CD4-positive, alpha-beta T cell treated with Interleukin-6 for 4 hours (primary cell): ENCODE measurements at regions not wholly inside any gene's neighbourhood (a gene's known extent, or its start where the extent isn't known, plus 50 kb on each side); places are given as distances from the start of the nearest gene placed in this dataset.
"Not testable (repeated sequence)": the region's sequence is repeated elsewhere in the genome, so short reads cannot be mapped to it uniquely, and the experiment has no call there.

Experiments
- DNase-seq: peaks from one replicate; pipeline ENCODE4 v3.0.0-alpha.2; 2020; ENCODE audit warnings: mixed read lengths

DNA sequence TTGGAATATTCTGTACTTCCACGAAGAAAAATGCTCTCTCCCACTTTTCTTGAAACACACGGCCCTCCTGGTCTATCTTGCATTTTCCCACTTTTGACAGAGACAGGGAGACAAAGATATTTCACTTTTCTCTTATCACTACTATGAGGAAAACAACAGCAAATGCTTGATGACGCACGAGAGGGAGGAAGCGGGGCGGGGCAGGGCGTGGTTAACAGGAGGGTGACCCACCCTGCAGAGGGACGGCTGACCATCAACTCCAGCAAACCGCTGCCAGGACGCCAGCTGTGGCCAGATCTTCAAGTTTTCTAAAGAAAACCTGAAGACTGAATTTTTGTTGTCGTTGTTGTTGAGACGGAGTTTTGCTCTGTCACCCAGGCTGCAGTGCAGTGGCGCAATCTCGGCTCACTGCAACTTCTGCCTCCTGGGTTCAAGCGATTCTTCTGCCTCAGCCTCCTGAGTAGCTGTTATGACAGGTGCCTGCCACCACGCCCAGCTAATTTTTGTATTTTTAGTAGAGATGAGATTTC, 63.8 kb downstream of the NSUN5 start:
- not testable (repeated sequence) for DNase-seq

DNA sequence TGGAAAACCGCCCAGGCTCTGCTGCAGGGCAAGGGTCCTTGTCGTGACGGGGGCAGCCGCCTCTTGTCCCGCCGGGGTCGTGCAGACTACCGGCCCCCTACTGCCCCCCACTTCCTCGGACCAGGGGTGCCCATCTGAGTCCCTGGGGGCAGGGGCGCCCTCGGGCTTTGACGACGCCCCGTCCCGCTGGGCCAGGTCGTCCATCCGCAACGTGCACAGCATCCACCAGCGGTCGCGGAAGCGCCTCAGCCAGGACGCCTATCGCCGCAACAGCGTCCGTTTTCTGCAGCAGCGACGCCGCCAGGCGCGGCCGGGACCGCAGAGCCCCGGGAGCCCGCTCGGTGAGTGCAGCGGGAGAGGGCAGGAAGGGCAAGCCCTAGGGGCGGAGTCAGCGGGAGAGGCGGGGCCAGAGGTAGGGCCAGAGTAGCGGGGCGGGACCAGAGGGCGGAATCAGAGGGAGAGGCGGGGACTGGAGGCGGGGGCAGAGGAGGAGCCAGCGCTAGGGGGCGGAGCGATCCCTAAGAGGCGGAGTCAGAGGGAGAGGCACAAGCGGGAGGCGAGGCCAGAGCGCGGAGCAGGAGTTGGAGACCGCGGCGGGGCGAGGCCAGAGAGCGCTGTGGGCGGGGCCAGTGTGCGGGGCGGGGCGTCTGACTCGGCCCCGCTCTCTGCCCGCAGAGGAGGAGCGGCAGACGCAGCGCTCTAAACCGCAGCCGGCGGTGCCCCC, 73.5 kb downstream of the NSUN5 start:
- not testable (repeated sequence) for DNase-seq

DNA sequence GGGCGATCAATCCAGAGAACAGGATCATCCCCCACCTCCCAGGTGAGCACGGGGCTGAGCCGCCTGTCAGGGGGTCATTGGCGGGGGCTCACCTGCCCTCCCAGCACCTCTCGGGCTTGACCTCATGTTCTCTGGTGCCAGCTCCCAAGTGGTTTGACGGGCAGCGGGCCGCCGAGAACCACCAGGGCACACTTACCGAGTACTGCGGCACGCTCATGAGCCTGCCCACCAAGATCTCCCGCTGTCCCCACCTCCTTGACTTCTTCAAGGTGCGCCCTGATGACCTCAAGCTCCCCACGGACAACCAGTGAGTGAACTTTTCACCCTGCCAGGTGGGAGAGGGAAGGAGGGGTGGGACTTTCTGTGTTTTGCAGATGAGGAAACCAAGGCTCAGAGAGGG, 82.9 kb downstream of the NSUN5 start:
- DNase-seq: not testable (repeated sequence)

DNA sequence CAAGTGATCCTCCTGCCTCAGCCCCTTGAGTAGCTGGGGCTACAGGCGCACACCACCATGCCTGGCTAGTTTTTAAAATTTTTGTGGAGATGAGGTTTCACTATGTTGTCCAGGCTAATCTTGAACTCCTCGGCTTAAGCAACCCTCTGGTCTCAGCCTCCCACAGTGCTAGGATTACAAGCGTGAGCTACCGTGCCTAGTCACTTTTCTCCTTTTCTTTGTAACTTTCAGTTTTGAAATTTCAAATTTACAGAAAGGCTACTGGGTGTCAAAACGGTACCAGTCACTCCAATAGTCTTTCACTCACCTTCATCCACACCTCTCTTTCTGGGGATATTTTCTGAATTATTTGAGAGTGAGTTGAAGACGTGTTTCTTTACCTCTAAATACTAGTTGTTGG, 86.9 kb downstream of the NSUN5 start:
- not testable (repeated sequence) for DNase-seq

DNA sequence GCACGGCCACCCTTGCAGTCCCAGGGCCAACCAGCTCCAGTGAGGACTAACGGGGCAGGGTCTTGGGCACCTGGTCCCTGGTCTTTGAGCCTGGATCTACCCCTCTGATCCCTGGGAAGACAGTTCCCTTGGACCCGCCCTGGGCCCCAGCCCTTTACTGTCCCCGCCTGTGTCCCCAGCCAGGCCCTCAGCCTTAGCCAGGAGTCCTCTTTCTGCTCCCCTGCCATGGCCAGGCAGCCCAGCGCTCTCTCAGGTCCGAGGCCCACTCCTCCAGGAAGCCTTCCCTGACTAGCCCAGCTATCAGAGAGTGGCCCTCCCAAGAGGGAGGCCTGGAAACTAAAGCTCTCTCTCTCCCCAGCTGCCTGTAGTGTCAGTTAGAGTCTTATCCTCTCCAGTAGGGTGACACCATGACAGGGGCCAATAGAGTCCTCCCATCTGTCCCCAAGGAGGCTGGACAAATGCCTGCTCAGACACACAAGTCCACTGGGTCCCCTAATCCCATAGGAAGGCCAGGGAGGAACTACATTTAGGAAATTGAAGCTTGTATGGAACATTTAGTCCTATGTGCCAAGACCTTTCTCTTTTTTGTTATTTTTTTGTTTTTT, 87.8 kb downstream of the NSUN5 start:
- DNase-seq: not testable (repeated sequence)

DNA sequence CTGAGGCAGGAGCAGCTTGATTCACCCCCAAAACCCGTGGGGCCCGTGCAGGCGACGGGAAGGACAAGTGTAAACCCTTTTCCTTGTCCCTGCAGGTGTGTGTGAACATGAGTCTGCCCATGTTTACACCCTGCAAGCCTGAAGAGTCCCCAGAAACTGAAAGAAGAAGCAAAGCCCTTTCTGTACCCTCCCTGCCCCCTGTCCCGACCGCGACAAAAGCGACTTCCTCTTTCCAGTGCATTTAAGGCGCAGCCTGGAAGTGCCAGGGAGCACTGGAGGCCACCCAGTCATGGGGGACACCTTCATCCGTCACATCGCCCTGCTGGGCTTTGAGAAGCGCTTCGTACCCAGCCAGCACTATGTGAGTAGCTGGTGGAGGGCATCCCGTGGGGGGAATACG, 88.3 kb downstream of the NSUN5 start:
- DNase-seq: not testable (repeated sequence)

DNA sequence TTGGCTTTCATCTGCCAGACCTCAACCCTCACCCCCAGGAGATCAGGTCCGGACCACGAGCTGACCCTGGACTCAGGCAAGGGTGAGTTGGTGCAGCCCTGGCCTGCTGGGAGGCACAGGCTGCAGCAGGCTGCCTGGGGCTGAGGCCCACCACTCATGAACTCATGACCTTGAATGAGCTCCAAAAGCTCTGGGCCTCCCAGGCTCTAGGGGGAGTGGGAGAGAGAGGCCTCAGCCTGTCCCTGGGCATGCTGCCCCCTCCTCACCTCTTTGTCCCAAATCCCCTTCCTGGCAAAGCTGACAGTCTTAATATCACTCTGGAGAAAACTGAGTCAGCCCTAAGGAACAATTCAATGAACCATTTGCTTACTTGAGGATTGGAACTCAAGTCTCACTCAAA, 89.8 kb downstream of the NSUN5 start:
- not testable (repeated sequence) for DNase-seq

DNA sequence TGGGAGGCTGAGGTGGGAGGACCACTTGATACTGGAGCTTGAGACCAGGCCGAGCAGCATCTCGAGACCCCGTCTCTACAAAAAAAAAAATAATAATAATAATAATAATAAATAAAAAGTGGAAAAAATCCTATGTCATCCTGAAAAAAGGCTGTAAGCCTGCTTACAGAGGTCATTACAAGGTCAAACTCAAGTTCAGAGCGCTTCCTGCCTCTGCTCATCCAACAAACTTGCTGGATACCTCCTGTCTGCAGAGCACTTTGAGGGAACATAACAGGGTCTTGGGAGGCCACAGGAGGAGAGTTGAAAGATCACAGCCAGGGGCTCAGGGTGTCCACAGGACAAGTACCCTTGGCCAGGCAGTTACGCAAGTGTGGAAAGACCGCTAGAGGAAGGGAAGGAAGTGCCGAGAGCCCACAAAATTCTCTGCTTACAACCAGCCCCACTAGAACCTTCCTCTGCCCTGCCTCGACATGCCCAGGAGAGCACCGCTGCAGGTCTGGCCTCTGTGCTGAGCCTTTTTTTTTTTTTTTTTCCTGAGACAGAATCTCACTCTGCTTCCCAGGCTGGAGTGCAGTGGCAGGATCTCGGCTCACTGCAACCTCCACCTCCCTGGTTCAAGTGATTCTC, 92.5 kb downstream of the NSUN5 start:
- DNase-seq: not testable (repeated sequence)

DNA sequence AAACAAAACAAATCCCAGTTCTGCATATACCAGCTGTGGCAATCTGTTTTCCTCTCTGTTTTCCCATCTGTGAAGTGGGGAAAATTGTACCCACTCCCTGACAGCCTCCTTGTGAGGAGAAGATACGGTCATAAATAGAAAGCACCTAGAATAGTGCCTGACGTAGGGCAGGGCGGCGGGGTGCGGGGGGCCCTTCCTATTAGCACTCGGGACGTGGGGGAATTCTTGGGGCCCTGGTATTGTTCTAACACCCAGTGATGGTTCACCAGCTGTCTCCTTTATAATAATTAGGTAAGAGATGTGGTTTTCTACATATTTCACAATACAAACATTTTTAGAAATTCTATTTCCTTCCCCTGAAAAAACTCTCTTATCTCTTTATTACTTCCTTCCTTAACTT, 93.4 kb downstream of the NSUN5 start:
- not testable (repeated sequence) for DNase-seq

DNA sequence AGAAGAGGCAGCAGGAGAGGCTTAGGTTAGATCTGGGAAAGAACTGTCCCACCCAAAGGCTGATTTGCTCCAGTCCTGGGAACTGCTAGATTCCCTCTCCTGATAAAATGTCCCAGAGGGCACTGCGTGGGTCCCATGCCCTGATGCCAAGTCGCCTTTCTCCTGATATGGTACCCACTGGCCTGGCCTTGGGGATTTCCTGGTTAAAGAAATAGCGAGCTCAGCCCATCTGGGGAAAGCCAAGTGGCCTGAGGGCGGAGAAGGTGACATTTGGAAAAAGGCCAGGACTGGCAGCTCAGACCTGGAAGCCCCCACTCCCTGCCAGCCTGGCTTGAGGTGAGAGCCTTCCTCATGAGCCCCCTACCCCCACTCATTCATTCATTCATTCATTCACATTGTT, 94.2 kb downstream of the NSUN5 start:
- DNase-seq: not testable (repeated sequence)

DNA sequence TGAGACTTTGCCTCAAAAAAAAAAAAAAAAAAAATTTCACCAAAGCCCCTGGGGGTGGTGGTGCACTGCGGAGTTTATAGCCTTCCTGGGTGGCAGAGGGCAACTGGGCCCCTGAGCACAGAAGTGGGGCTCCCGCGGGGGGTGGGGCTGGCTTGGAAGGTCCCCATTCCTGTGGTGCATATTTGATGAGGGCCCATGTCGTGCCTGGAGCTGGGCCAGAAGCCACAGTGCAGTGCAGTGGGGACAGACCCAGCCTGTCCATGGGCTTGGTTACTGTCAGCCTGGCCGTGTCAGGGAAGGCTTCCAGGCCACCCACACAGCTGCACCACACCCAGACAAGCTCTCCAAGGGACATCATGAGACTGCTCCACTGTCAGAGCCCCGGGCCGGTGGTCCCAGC, 95.5 kb downstream of the NSUN5 start:
- DNase-seq: not testable (repeated sequence)

DNA sequence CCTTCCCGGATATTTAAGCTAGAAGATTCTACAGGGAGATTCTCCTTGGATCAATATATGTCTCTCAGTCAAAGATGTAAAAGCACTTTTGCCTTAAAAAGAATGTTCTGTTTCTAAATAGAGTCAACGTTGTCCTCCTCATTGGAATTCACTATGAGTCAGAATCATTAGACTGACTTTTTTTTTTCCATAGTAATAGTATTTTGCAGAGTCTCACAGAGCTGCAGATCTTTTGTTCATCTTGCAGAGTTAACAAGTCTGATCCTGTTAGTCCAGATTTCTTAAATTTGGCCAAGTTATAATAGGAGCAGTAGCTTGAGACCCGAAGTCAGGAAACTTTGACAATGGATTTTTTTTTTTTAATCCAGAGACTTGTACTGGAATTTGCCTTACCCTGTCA, 103.0 kb downstream of the NSUN5 start:
- not testable (repeated sequence) for DNase-seq

DNA sequence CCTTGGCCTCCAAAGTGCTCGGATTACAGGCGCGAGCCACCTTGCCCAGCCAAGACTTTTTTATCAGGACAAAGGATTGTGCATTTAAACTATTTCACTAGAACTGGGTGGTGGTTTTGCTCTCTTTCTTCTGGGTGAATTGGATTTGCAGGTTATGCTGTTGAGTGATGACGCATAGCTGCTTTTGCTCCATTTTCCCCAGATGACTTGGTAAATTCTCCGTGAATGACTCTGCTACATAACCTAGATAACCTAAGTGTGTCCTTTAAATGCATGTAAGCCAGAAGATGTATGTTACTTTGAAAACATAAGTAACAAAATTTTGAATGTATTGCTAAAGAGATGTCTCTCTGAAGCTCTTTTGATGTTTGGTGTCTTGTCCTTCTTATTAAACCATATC, 103.7 kb downstream of the NSUN5 start:
- DNase-seq: not testable (repeated sequence)

DNA sequence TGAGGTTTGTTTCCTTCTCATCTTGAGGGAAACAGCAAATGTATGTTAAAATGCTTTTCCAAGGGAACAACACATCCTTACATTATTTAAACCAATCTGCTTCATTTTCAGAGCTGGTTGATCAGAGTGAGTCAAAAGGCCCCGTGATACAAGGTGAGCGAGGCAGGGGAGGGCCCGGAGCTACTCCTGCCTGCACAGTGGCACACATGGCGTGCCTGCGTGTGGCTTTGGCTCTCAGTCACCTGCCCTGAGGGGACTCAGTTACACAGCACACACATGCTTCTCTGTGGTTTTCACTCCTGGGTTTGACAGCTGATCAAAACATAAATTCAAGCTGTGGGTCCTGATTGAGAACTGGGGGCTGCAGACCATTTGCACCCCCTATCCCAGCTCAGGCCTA, 105.3 kb downstream of the NSUN5 start:
- DNase-seq: not testable (repeated sequence)

DNA sequence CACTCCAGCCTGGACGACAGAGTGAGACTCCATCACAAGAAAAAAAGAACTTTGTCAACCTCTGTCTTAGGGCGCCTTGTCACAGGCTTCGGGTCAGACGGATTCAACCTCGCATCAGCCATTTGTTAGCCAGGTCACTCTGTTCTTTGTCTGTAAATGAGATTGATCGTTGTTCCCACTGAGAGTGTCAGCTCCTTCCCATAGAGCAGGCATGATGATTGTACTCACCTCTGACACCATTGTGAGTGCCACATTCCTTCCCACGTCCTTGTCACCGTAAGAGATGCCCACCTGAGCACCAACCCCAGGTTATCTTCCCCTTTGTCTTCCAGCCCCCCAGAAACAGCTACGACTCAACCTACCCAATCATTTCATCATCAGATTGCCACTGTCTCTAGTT, 107.4 kb downstream of the NSUN5 start:
- DNase-seq: not testable (repeated sequence)

DNA sequence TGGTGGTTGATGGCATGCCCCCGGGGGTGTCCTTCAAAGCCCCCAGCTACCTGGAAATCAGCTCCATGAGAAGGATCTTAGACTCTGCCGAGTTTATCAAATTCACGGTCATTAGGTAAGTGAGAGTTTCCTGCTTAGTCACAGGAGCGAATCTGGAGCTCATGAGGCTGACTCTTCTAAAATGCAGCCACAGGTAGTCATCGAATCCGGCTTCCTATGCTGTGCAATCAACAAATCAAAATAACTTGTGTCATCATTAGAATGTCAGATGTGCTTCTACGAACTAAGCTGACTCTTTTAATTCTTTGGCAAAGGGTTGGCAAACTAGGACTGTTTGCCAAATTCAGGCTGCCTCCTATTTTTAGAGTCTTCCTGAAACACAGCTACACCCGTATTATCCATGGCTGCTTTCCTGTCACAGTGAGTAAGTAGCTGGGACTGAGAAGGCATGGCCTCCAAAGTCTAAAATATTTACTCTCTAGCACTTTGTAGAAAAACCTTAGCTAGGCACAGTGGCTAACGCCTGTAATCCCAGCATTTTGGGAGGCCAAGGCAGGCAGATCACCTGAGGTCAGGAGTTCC, 108.0 kb downstream of the NSUN5 start:
- DNase-seq: not testable (repeated sequence)

DNA sequence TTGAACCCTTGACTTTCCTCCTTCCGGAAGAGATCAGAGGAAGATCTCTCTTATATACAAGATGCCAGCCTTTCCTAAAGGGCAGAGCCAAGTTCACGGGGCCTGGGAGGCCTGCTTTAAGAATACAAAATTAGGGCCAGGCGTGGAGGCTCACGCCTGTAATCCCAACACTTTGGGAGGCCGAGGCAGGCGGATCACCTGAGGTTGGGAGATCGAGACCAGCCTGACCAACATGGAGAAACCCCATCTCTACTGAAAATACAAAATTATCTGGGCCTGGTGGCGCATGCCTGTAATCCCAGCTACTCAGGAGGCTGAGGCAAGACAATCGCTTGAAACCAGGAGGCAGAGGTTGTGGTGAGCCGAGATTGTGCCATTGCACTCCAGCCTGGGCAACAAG, 108.2 kb upstream of the SPDYE9 start:
- DNase-seq: not testable (repeated sequence)

DNA sequence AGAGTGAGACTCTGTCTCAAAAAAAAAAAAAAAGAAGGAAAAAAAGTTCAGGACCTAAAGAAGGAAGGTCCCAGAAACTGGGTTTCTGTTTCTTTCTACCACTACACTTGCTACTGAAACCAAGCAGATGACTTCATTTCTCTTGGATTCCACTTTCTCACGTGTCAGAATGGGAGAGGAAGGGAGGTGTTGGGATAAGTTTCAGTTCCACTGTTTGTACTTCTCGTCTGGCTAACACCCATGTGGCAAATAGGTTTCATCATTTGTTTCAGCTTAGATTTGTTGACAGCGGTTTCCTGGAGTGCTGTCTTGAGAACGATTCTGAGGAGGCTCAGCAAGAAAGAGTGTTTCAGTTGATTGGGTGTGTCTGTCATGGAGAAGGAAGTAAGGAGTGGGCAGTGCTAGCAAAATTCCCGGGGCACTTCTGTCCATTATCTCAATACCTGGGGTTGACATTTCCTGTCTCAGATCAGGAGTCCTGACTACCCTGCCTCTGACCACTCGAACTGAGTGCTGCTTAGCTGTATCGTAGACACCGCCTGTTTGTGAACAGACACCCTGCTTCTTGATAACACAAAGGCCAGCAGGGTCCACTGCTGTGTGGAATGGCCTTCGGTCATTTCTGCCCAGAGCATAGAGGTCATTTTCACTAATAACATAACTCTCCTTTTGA, 104.8 kb upstream of the SPDYE9 start:
- DNase-seq: not testable (repeated sequence)

DNA sequence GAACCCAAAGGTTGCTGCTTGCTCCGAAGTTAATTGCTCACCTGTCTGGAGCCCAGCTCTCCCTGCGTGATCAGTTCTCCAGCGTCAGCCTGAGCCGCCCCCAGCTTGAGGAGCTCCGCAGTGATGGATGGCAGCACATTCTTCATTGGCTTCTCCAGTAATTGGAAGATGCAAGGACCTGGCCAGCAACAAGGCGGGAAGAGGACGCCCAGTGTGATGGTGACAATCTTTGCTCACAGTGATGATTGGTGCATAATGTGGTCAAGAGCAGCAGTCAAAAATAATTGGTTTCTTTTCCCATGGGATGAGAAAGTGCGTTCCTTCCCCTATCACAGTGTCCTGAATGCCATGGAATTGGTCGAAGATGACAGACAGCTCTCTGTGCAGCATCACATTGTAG, 102.4 kb upstream of the SPDYE9 start:
- not testable (repeated sequence) for DNase-seq

DNA sequence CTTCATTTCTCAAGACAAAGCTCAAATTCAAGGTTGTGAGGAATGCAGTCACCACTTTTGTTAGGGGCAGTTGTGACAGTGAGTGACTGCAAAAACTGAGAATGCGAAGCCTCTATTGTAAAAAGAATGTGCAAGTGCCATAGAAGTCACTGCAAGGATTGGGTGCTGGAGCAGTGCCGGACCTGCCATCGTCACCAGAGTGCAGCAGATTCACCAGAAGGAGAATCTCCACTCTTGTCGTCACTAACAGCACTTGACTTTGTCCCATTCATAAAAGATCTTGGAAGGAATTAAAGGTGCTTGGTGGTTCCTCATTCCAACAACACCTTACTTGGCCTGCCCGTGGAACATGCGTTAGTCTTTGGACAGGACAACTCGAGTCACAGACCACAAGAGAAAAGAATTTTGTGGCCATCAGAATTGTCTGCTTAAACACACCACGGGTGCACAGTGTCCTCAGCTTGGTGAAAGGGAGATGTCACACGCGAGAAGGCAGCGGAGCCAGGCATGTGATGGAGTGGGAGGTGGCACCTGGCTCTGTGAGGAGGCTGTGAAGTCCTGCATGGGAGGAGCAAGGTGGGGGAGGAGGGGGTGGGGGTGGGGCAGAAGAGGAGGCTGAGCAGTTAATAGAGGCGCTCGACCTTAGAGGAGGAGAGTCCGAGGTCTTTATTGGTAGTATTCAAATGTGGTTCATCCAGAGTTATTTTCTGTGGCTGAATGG, 100.9 kb upstream of the SPDYE9 start:
- not testable (repeated sequence) for DNase-seq

DNA sequence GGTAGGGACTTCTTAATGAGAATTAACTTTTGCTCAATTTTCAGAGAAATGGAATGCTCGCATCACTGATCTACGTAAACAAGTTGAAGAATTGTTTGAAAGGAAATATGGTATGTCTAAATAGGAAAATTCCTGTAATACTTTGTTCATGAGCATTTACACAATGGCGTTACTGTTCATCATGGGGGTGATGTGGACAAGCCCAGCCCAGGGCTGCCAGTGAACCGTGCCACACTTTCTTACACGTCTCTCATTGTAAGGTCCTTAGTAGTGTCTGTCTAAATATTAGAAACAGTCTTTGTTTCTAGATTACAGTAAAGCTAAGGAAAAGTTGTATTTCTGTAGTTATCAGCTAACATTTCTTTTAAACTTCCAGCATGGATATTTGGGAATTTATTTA, 91.0 kb upstream of the SPDYE9 start:
- DNase-seq: not testable (repeated sequence)

DNA sequence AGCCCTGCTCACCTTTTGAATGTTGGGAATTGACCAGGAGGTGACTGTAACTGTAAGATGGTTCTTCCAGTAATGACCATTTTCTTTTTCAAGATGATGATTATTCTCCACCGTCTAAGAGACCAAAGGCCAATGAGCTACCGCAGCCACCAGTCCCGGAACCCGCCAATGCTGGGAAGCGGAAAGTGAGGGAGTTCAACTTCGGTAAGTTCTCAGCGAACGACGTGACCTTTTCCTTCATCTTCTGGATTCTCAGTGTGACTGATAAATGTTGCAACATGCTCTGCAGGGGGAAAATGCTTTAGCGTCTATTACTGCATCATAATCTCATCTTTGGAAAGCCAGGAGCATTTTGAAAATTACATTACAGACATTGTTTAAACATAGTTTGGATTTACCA, 89.5 kb upstream of the SPDYE9 start:
- not testable (repeated sequence) for DNase-seq
